HL-60 (cell line): ENCODE measurements at regions not wholly inside any gene's neighbourhood (a gene's known extent, or its start where the extent isn't known, plus 50 kb on each side); places are given as distances from the start of the nearest gene placed in this dataset.

Source experiments
- GABPA ChIP-seq: IDR thresholded peaks from 2 replicates; pipeline ENCODE4 v1.6.1; 2012; ENCODE audit warnings: low read depth
- POLR2AphosphoS5 ChIP-seq: IDR thresholded peaks from 2 replicates; pipeline ENCODE4 v1.6.1; 2012; ENCODE audit warnings: low read depth
- SPI1 ChIP-seq: IDR thresholded peaks from 2 replicates; pipeline ENCODE4 v1.6.1; 2012; ENCODE audit warnings: low read depth, mild to moderate bottlenecking, borderline replicate concordance
- TF ChIP-seq, protein P1 (sequence below): IDR thresholded peaks from one replicate; pipeline ENCODE4 v1.5.1; 2011; ENCODE audit warnings: low read length, control low read depth, inconsistent platforms; ENCODE audit not compliant: insufficient read depth
- TF ChIP-seq, protein P2 (sequence below): IDR thresholded peaks from 2 replicates; pipeline ENCODE4 v1.6.1; 2012; ENCODE audit warnings: low read depth; ENCODE audit not compliant: insufficient replicate concordance

DNA sequence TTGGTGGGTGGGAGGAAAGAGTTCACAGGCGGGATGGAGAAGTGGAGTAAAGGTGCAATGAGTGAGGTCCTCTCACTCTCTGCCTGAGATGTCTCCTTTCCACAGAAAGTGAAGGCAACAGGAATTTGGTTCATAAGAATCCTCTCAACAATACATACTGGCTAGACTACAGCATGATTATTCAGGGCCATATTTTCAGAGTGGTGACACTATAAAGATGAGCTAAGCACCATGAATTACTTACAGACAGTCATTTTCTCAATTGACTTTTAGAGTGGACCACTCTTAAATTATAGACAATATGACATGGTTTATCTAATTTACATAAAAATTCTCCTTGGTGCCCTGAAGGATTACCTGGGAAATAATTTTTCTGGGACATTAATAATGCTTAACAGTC lies 286.1 kb upstream of the MAD2L1 start:
- TF ChIP-seq, protein P1, sequence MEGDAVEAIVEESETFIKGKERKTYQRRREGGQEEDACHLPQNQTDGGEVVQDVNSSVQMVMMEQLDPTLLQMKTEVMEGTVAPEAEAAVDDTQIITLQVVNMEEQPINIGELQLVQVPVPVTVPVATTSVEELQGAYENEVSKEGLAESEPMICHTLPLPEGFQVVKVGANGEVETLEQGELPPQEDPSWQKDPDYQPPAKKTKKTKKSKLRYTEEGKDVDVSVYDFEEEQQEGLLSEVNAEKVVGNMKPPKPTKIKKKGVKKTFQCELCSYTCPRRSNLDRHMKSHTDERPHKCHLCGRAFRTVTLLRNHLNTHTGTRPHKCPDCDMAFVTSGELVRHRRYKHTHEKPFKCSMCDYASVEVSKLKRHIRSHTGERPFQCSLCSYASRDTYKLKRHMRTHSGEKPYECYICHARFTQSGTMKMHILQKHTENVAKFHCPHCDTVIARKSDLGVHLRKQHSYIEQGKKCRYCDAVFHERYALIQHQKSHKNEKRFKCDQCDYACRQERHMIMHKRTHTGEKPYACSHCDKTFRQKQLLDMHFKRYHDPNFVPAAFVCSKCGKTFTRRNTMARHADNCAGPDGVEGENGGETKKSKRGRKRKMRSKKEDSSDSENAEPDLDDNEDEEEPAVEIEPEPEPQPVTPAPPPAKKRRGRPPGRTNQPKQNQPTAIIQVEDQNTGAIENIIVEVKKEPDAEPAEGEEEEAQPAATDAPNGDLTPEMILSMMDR = no peak
- TF ChIP-seq POLR2AphosphoS5 (no peak), GABPA (no peak), SPI1 (no peak)
- TF ChIP-seq, protein P2, sequence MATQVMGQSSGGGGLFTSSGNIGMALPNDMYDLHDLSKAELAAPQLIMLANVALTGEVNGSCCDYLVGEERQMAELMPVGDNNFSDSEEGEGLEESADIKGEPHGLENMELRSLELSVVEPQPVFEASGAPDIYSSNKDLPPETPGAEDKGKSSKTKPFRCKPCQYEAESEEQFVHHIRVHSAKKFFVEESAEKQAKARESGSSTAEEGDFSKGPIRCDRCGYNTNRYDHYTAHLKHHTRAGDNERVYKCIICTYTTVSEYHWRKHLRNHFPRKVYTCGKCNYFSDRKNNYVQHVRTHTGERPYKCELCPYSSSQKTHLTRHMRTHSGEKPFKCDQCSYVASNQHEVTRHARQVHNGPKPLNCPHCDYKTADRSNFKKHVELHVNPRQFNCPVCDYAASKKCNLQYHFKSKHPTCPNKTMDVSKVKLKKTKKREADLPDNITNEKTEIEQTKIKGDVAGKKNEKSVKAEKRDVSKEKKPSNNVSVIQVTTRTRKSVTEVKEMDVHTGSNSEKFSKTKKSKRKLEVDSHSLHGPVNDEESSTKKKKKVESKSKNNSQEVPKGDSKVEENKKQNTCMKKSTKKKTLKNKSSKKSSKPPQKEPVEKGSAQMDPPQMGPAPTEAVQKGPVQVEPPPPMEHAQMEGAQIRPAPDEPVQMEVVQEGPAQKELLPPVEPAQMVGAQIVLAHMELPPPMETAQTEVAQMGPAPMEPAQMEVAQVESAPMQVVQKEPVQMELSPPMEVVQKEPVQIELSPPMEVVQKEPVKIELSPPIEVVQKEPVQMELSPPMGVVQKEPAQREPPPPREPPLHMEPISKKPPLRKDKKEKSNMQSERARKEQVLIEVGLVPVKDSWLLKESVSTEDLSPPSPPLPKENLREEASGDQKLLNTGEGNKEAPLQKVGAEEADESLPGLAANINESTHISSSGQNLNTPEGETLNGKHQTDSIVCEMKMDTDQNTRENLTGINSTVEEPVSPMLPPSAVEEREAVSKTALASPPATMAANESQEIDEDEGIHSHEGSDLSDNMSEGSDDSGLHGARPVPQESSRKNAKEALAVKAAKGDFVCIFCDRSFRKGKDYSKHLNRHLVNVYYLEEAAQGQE = no peak
